ENCODE measurements at regions not wholly inside any gene's neighbourhood (a gene's known extent, or its start where the extent isn't known, plus 50 kb on each side); places are given as distances from the start of the nearest gene placed in this dataset.

- ChIA-PET POLR2A (no interaction called here), CTCF (no interaction called here)
- Mint-ChIP-seq H3K27ac (no peak overlapping the region), H3K4me3 (no peak overlapping the region), H3K4me1 (no peaks in the 10 kb centered on the region), H3K9me3 (no peaks in the 10 kb centered on the region), H3K27me3 (no peaks in the 10 kb centered on the region), H3K36me3 (ENCODE audit: low read depth) (no peaks in the 10 kb centered on the region)
- intact Hi-C loops (cut with micrococcal nuclease), result no loop called here
- ATAC-seq (ENCODE audit: low read depth) (no peak), DNase-seq (no peak)
- no peak for TF ChIP-seq CTCF (IDR thresholded peaks at IDR 0.05)
Observed at GRCh38 chr5:106833517-106833916, 837.2 kb downstream of the EFNA5 start.

- CTCF ChIA-PET, result no interaction called here
- H3K27me3 Mint-ChIP-seq, result no peaks in the 10 kb centered on the region
Observed at GRCh38 chr5:106827061-106827460, 843.7 kb downstream of the EFNA5 start.

GRCh38 chr5:106825374-106825773 lies 845.4 kb downstream of the EFNA5 start:
- intact Hi-C loops (cut with micrococcal nuclease), result no loop called here
- H3K4me3 Mint-ChIP-seq, result no peak overlapping the region
- TF ChIP-seq CTCF (IDR thresholded peaks at IDR 0.05), result no peak
- no peaks in the 10 kb centered on the region for H3K4me1 Mint-ChIP-seq
- H3K9me3 Mint-ChIP-seq, result no peaks in the 10 kb centered on the region
- H3K36me3 Mint-ChIP-seq (ENCODE audit: low read depth), result no peaks in the 10 kb centered on the region
- H3K27ac Mint-ChIP-seq, result no peak overlapping the region
- POLR2A ChIA-PET, result no interaction called here
- no peak for ATAC-seq (ENCODE audit: low read depth)
- DNase-seq, result no peak
- no peaks in the 10 kb centered on the region for H3K27me3 Mint-ChIP-seq
- CTCF ChIA-PET, result no interaction called here

More at GRCh38 chr5:106827061-106827460, 843.7 kb downstream of the EFNA5 start:
- Mint-ChIP-seq H3K9me3 (no peaks in the 10 kb centered on the region), H3K27ac (no peak overlapping the region), H3K4me3 (no peak overlapping the region), H3K36me3 (ENCODE audit: low read depth) (no peaks in the 10 kb centered on the region), H3K4me1 (no peaks in the 10 kb centered on the region)
- intact Hi-C loops (cut with micrococcal nuclease), result no loop called here
- no peak for TF ChIP-seq CTCF (IDR thresholded peaks at IDR 0.05)
- no peak for DNase-seq
- POLR2A ChIA-PET, result no interaction called here
- no peak for ATAC-seq (ENCODE audit: low read depth)

- TF ChIP-seq CTCF (IDR thresholded peaks at IDR 0.05), result no peak
- Mint-ChIP-seq H3K4me1 (no peaks in the 10 kb centered on the region), H3K9me3 (no peaks in the 10 kb centered on the region), H3K36me3 (ENCODE audit: low read depth) (no peaks in the 10 kb centered on the region), H3K4me3 (no peak overlapping the region), H3K27ac (no peak overlapping the region), H3K27me3 (no peaks in the 10 kb centered on the region)
- ChIA-PET POLR2A (no interaction called here), CTCF (no interaction called here)
- DNase-seq, result no peak
- intact Hi-C loops (cut with micrococcal nuclease), result no loop called here
- no peak for ATAC-seq (ENCODE audit: low read depth)
Observed at GRCh38 chr5:106822851-106823250, 847.9 kb downstream of the EFNA5 start.

- H3K9me3 Mint-ChIP-seq, result no peaks in the 10 kb centered on the region
- no peak overlapping the region for H3K27ac Mint-ChIP-seq
- no peaks in the 10 kb centered on the region for H3K36me3 Mint-ChIP-seq (ENCODE audit: low read depth)
- no peak for ATAC-seq (ENCODE audit: low read depth)
- no peak overlapping the region for H3K4me3 Mint-ChIP-seq
- no peaks in the 10 kb centered on the region for H3K27me3 Mint-ChIP-seq
- H3K4me1 Mint-ChIP-seq, result no peaks in the 10 kb centered on the region
- intact Hi-C loops (cut with micrococcal nuclease), result no loop called here
- no peak for TF ChIP-seq CTCF (IDR thresholded peaks at IDR 0.05)
- POLR2A ChIA-PET, result no interaction called here
- DNase-seq, result no peak
- CTCF ChIA-PET, result no interaction called here
Observed at GRCh38 chr5:106818552-106818951, 852.2 kb downstream of the EFNA5 start.

All from activated B cell treated with CpG ODN at 0.5 μM for 24 hours (primary cell).